CD4-positive, alpha-beta T cell treated with Interleukin-15 for 4 hours (primary cell): ENCODE measurements at regions not wholly inside any gene's neighbourhood (a gene's known extent, or its start where the extent isn't known, plus 50 kb on each side); places are given as distances from the start of the nearest gene placed in this dataset.

Source experiments
- DNase-seq: peaks from one replicate; pipeline ENCODE4 v3.0.0-alpha.2; 2020; ENCODE audit warnings: low spot score

DNA sequence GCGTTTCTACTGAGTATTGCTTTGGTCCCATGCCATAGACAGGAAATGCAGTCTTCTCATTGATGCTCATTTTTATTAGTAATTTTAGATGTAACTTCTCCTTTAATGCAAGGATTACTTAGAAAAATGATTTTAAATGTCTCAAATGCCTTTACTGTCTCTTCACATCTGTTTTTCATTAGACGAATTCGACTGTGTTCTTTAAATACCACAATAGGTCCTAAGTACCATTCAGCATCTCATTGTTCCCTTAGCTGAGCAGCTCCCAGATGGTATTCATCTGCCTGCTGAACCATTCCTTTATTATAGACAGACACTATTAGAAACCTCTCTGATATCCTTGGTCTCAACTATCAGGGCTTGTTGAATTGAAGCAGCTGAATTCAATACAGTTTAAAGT, 113.6 kb downstream of the LSMEM1 start:
- DNase-seq: no peak

DNA sequence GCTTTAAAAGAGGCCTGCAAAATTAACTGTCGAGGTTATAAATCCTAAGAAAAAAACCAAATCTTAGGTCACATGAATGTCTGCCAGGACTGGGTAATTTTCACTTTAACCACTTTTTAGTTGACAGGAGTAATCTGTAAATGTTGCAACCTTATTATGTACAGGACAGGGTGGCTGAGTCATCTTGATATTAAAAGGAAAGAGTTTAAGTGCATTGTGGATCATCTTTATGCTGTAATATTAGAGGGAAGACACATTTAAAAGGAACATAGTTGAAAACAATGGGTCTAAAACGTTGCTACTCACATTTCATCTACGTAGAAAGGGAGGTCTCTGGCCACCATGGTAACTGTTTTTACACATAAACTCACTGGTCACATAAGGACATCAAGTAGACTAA, 115.5 kb downstream of the LSMEM1 start:
- DNase-seq: no peak

DNA sequence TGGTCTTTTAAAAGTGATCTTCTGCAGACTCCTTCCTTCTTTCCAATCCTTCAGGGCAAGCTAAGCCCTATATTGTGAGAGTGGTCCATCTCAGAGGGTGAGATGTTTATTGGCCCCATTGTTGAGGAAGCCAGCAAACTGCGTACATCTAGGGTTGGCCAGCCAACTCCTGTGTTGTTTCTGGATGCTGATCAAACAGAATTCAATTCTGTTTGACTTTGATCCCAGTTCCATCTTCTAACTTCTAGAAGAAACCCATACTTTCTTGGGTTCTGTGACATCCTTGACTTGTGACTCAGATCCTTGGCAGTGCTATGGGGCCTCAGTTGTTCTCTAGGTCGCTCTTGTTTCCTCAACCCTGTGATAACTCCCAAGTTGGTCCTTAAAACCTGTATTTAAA, 116.2 kb downstream of the LSMEM1 start:
- DNase-seq: no peak

DNA sequence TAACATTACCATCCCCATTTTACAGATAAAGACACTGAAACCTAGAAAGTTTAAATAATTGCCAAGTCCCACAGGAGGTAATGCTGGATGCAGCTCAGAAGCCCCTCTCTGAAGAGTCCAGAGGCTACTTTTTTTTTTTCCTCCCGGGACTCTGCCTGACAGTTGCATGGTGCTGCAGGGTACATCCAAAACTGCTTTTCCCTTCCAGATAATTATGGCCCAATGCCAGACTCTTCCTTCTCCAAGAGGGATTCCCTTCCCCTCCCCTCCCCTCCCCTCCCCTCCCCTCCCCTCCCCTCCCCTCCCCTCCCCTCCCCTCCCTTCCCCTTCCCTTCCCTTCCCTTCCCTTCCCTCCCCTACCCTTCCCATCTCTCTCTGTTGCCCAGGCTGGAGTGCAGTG, 122.9 kb downstream of the LSMEM1 start:
- DNase-seq: no peak

DNA sequence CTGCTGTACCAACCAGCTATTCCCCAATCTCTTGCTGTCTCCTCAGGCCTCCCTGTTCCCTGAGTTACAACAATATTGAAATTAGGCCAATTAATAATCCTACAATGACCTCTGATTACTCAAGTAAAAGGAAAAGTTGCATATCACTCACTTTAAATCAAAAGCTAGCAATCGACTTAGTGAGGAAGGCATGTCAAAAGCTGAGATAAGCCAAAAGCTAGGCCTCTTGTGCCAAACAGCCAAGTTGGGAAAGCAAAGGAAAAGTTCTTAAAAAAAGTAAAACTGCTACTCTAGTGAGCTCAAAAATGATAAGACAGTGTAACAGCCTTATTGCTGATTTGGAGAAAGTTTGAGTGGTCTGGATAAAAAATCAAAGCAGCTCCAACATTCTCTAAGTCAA, 129.8 kb downstream of the LSMEM1 start:
- DNase-seq: no peak

DNA sequence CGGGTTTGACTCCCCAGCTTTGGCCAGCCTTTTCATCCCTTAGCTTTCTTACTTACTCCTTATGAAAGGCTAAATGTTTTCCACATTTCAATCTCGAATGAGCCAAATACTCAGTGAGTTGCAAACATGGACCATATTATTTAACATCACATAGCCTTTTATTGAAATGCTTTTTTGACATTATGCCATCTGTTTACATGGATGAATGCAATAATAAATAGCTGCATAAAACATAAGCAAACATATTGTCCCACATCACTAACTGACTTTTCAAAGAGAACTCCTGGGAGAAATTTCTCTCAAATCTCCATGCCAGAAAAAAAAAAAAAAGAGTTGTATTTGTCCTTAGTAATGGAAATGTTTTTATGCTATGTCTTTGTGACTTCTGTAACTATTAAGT, 134.9 kb downstream of the LSMEM1 start:
- DNase-seq: no peak

DNA sequence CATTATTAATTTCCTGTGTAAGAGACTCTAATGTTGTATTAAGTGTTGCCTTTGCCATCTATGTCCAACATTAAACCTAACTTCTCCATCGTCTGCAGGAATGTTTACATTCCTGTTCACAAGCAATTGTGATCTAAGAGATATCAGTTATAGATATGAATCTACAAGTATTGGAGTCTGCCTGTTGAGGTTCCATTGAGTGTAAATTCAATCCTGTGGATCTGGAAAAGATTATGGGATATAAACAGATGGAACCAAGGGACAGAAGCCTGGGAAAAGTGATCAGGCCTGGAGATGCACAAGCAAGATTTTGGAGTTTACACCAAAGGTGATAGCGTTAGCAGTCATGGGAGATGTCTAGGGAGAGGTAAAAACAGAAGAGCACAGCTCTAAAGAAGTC, 135.5 kb downstream of the LSMEM1 start:
- no peak for DNase-seq

DNA sequence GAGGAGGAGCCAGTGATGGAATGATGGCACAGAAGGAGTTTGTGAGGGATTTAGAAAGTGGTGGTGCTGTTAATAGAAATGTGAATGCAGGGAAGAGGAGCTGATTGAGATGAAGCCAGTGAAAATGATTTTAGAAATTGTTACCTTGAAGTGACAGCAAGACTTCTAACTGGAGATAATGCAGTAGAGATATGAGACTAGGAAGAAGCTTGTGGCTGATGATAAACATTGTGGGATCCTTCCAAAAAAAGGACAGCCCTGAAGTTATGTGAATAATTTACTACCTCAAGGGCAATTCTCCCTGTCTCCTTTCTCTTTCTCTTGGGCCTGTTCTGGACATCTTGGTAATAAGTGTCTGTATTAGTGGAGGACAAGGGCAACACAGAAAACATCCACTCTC, 138.6 kb downstream of the LSMEM1 start:
- DNase-seq: no peak

DNA sequence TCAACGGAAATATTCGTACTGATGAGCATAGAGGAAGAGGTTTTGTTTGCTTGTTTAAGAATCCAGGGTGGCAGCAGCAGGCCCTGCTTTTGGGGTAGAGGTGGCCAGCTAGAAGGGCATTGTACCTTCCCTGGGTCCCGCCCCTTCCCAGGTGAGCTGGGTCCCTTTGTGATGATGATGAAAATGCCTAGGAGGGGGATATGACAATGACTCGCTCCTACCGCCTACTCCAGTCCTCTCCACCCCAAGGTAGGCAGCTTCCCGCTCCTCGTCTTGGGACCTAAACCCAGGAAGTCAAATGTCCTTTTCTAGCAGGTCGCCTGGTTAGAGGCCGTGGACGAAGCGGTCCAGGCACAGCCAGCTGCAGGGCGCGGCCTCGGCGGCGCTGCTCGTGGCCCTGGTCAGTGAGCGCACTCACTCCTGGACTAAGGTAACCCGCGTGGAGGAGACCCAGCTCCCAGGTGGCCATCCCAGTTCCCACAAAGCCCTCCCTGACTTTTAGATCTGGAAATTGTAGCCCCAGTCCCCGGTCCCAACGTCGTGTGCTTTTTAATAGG, 141.4 kb downstream of the LSMEM1 start:
- no peak for DNase-seq

DNA sequence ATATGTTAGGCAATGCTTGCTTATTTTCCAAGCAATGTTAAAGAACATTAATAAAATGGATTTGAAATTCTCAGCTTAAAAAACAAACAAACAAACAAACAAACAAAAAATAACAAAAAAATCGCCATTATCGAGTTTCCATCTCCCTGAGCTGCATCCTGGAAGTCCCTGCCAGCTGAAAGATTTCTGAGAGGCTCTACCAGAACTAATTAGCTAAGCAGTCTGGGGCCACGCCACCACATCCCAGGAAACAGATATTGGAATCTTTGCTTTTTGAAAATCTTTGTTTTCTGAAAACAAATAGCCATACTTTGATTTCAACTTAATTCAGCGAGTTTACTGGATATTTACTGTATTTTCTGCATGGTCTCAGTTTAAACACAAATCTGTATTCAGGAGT, 143.6 kb downstream of the LSMEM1 start:
- DNase-seq: no peak

DNA sequence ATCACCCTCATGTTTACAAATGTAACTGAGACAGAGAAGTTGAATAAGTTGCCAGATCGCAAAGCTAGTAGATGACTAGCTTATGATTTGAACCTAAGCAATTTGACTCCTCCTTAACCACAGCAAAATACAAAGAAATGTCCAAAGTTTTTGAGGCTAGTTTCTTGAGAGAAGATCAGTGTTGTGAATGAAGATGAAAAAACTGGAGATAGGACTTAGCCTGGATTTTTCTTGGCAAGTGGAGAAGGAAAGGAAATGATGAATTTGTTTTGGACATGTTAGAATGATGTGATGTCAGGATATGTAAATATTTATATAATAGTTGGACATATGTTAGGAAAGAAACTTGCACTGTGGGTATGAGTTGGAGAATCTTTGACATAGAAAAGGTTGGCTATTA, 149.8 kb downstream of the LSMEM1 start:
- no peak for DNase-seq

DNA sequence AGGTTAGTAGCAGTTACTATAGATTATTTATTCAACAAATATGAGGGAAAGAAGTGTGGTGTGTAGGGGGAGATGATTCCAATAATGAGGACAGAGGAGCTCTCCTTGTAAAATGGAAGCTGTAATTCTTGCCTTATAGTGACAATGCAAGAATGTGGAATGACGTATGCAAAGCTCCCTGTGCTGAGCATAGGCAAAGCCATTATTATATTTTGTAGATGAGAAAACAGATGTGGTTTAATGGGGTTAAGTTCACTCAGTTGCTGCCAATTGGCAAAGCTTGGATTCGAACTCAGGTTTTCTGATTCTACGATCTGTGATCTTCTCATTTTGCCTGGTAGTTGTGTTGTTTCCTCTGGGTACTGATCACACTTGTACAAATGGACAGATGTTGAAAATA, 153.3 kb downstream of the LSMEM1 start:
- no peak for DNase-seq

DNA sequence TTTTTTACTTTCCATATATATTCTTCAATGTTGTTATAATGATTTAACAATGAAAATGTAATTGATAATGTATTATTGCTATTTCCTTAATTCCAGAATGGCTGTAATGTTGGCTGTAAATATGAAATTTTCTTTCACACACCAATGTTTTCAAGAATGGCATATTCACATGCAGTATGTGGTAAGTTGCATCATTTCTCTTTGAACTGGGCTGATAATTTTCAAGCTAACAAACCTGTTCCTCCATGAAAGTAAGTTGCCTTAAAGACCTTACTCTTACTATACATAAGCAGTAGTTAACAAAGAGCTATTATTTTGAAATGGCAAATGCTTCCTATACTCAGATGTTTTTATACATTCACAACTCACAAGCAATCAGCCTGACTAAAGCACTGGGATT, 154.5 kb downstream of the TMEM168 start:
- no peak for DNase-seq

DNA sequence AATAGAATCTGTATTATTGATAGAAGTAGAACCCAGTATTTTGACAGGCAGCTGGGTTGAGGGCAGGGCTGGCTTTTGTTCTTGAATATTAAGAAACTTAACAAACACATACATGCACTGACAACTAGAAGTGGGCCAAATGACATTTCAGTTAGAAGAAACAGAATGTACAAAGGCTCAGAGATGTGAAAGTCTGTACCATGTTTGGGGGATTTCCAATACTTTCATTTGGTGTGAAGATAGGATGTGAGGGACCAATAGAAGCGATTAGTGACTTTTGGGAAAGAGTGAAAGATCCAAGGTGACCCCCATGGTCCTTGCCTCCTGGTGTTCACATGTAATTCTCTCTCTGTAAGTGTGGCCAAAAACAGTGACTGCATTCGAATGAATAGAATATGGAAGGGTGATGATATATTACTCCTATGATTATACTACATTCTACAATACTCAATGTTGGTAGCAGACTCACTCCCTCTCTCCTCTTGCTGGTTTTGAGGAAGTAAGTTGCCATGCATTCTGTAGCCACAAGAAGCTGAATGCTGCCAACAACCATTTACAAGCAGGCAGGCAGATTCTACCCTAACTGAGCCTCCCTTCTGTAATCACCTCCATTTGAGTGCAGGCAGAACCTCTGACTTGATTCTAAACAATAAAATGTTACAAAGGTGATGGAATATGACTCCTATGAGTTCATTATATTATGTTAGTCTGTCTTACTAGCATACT, 151.4 kb downstream of the TMEM168 start:
- DNase-seq: no peak

DNA sequence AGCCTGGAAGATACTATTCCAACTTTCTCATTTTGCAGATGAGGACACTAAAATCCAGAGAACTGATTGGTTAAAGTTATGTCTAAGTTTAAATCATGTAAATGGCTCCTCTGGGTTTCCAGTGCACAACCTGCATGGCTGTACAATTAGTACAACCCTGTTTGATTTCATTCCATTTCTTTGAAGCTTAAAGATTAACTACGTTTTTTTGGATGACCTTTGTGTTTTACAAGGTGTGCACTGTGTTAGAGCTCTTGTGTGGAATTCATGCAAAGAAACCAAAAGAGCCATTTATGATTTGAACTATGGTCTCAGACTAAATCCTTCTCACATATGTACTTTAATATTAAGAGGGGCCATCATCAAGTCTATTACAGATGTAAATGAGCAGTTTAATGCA, 149.5 kb downstream of the TMEM168 start:
- DNase-seq: no peak

DNA sequence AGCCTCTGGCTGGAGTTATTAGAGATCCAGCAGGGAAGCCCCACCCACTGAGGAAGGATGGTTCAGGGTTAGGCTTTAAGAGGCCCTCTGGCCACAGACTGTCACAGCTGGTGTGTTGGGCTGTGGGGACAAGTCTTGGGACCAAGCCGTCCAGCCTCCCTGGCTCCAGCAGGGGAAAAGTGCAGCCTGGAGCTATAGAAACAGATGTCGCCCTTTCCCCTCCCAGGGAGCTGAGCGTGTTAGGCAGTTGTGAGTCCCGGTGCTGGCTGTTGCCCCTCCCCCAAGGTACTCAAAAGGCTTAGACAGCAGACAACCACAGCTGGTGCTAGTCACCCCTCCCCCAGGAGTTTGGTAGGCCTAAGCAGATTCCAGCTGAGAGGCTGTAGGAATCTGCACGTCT, 143.4 kb downstream of the TMEM168 start:
- DNase-seq: no peak

DNA sequence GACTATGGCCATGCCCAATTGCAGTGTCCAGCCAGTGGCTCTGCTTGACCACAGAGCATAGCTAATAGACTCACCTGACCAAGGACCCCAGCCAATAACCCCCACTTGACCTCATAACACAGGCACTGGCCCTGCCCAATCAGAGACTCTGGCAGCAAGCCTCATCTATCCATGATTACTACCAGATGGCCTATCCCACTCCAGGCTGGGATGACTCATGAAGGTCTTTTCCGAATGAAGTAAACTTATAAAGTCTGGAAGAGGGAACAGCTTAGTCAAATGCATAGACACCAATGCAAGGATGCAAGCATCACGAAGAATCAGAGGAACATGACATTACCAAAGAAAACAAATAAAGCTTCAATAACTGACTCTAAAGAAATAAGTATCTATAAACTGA, 141.4 kb downstream of the TMEM168 start:
- no peak for DNase-seq

DNA sequence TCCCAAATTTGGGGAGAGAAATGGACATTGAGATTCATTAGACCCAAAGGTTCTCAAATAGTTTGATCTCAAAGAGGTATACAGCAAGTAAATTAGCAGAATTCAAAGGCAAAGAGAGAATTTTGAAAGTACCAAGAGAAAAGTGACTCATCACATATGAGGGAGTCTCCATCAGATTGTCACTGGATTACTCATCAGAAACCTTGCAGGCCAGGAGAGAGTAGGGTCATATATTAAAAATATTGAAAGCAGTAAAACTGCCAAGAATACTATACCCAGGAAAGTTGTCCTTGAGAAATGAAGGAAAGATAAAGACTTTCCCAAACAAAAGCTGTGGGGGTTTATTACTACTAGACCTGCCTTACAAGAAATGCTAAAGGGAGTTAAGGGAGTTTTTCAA, 140.6 kb downstream of the TMEM168 start:
- no peak for DNase-seq

DNA sequence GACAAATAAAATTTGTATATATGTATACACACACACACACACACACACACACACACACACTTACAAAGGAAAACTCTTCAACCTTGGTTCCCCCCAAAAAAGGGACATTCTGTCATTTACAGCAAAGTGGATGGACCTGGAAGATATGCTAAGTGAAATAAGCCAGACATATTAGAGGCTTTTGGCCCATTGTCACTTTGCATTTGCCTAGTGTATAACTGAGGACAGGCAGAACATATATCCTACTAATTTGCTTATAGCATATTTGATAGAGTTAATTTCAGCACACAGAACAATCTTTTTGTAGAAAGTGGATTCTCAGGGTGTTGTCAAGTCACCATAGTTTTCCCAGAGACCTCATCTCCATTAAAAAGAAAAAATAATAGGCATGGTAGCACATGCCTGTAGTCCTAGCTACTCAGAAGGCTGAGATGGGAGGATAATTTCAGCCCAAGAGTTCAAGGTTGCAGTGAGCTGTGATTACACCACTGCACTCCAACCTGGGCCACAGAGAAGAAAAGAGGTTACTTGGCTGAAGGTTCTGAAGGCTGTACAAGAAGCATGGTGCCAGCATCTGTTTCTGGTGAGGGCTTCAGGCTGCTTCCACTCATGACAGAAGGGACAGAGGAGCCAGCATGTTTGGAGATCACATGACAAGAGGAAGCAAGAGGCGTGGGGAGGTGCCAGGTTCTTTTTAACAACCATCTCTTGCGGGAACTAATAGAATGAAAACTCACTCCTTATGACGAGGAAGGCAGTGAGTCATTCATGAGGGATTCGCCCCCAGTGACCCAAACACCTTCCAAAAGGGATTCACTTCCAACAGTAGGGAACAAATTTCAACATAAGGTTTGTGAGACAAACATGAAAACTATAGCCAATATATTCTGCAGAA, 135.6 kb downstream of the TMEM168 start:
- no peak for DNase-seq

DNA sequence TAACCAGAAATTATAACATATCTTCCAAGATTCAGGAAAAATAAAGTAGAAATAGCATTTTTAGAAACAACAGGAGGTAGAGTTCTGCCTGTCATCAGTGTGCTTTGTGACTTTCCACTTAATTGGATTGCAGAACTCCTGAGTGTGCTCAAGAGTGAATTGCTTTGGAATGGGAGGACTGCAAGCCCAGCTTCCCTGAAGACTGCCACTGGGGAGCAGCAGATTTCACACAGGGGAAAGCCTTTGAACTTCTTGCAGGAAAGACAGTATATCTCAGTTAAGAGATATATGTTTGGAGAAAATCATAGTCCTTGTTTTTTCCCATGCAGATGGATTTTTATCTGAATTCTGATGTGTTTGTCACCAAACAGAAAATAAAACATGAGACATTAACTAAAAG, 124.5 kb downstream of the TMEM168 start:
- no peak for DNase-seq

DNA sequence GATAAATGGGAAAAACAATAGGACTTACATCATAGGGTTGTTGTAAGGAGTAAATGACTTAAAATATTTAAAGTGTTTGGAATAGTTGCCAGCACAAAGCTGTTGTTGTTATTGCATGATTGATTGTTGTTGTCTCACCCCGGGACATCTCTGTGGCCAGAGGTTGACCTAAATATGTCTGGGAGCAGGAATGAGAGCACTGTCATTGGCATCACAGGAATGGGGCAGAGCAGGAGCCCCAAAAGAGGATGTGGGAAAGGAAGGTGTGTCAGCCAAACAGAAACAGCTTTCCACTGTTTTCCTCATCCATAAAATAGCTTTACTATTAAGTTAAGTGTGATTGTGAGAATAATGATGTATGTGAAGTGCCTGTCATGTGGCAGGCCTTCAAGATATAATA, 121.6 kb downstream of the TMEM168 start:
- DNase-seq: no peak

DNA sequence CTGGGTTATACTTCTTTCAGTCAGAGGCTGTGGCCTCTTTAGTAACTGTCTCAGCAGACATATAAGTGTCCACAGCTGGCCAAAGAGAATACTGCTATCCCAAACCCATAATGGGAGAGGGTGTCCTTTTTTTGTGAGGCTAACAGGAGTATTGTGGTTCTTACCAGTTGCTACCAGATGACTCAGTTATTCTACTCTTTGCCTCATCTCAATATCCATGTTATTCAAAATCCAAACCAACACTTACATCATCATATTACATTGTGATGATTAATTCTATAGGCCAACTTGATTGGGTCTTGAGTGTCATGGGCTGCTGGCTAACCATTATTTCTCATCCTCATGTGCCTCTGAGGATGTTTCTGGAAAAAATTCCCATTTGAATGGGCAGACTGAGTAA, 120.9 kb downstream of the TMEM168 start:
- no peak for DNase-seq

DNA sequence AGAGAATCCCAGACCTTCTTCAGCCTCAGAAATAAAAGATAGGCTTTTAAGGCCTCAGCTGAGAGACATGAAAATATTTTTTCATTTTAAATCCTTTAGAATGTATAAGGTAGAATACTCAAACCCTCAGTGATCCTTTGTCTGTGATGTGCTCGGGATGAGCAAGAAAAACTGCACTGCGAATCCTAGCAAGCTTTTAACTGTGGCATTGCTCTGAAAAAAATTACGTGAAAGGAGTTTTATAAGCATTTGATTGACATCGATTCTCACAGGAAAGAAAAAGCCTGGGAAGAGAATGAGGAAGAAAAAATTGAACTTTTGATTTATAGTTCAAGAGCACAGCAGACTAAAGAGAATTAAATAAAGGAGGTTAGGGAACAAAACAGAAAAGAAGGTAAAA, 120.0 kb downstream of the TMEM168 start:
- DNase-seq: no peak
